HL-60 (cell line): ENCODE measurements at regions not wholly inside any gene's neighbourhood (a gene's known extent, or its start where the extent isn't known, plus 50 kb on each side); places are given as distances from the start of the nearest gene placed in this dataset.

Experiments used
- GABPA ChIP-seq: IDR thresholded peaks from 2 replicates; pipeline ENCODE4 v1.6.1; 2012; ENCODE audit warnings: low read depth
- TF ChIP-seq, protein P1 (sequence below): IDR thresholded peaks from one replicate; pipeline ENCODE4 v1.5.1; 2011; ENCODE audit warnings: low read length, control low read depth, inconsistent platforms; ENCODE audit not compliant: insufficient read depth
- TF ChIP-seq, protein P2 (sequence below): IDR thresholded peaks from 2 replicates; pipeline ENCODE4 v1.6.1; 2012; ENCODE audit warnings: low read depth; ENCODE audit not compliant: insufficient replicate concordance

DNA sequence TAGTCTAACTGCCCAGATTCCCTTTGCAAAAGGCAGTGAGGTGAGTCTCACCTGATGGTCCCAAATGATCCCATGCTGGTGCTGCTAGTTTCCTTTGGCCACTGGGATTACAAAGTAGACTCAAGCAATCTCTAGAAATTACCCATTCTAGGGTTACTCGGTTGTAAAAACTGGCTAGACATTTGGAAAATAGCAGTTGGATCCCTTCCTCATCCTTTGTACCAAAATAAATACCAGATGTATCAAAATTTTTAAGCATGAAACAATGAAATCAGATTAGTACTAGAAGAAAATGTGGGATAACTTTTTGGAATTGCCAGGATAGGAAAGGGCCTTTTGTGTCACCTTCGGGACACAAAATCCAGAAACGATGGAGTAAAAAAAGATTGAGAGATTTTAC is 112.9 kb upstream of the TOP1 start:
- TF ChIP-seq, protein P1, sequence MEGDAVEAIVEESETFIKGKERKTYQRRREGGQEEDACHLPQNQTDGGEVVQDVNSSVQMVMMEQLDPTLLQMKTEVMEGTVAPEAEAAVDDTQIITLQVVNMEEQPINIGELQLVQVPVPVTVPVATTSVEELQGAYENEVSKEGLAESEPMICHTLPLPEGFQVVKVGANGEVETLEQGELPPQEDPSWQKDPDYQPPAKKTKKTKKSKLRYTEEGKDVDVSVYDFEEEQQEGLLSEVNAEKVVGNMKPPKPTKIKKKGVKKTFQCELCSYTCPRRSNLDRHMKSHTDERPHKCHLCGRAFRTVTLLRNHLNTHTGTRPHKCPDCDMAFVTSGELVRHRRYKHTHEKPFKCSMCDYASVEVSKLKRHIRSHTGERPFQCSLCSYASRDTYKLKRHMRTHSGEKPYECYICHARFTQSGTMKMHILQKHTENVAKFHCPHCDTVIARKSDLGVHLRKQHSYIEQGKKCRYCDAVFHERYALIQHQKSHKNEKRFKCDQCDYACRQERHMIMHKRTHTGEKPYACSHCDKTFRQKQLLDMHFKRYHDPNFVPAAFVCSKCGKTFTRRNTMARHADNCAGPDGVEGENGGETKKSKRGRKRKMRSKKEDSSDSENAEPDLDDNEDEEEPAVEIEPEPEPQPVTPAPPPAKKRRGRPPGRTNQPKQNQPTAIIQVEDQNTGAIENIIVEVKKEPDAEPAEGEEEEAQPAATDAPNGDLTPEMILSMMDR, result no peak
- TF ChIP-seq GABPA, result no peak
- TF ChIP-seq, protein P2, sequence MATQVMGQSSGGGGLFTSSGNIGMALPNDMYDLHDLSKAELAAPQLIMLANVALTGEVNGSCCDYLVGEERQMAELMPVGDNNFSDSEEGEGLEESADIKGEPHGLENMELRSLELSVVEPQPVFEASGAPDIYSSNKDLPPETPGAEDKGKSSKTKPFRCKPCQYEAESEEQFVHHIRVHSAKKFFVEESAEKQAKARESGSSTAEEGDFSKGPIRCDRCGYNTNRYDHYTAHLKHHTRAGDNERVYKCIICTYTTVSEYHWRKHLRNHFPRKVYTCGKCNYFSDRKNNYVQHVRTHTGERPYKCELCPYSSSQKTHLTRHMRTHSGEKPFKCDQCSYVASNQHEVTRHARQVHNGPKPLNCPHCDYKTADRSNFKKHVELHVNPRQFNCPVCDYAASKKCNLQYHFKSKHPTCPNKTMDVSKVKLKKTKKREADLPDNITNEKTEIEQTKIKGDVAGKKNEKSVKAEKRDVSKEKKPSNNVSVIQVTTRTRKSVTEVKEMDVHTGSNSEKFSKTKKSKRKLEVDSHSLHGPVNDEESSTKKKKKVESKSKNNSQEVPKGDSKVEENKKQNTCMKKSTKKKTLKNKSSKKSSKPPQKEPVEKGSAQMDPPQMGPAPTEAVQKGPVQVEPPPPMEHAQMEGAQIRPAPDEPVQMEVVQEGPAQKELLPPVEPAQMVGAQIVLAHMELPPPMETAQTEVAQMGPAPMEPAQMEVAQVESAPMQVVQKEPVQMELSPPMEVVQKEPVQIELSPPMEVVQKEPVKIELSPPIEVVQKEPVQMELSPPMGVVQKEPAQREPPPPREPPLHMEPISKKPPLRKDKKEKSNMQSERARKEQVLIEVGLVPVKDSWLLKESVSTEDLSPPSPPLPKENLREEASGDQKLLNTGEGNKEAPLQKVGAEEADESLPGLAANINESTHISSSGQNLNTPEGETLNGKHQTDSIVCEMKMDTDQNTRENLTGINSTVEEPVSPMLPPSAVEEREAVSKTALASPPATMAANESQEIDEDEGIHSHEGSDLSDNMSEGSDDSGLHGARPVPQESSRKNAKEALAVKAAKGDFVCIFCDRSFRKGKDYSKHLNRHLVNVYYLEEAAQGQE, result no peak
